Parathyroid adenoma (tissue), 2 donors: ENCODE measurements at regions not wholly inside any gene's neighbourhood (a gene's known extent, or its start where the extent isn't known, plus 50 kb on each side); places are given as distances from the start of the nearest gene placed in this dataset.

Experiments
- H2AFZ ChIP-seq: fragments of 300-600 bp; sonication (generic); one replicate; pipeline ENCODE4 v1.7.0; 2017; ENCODE audit warnings: antibody characterized with exemption, mild to moderate bottlenecking
- H3K27ac ChIP-seq: fragments of 300-600 bp; sonication (generic); one replicate; pipeline ENCODE4 v1.7.0; 2017
- H3K27me3 ChIP-seq: fragments of 300-600 bp; sonication (generic); one replicate; pipeline ENCODE4 v1.7.0; 2017; ENCODE audit warnings: low read length; ENCODE audit not compliant: control insufficient read depth, insufficient read depth
- H3K36me3 ChIP-seq: fragments of 300-600 bp; sonication (generic); one replicate; pipeline ENCODE4 v1.7.0; 2017; ENCODE audit warnings: low read length; ENCODE audit not compliant: control insufficient read depth, insufficient read depth
- H3K4me1 ChIP-seq: fragments of 300-600 bp; sonication (generic); one replicate; pipeline ENCODE4 v1.7.0; 2017; ENCODE audit warnings: control low read depth
- H3K4me2 ChIP-seq: fragments of 300-600 bp; sonication (generic); one replicate; pipeline ENCODE4 v1.7.0; 2017; ENCODE audit warnings: low read length
- H3K4me3 ChIP-seq: fragments of 300-600 bp; sonication (generic); one replicate; pipeline ENCODE4 v1.7.0; 2017; ENCODE audit warnings: low read depth, low read length
- H3K79me2 ChIP-seq: fragments of 300-600 bp; sonication (generic); one replicate; pipeline ENCODE4 v1.7.0; 2017; ENCODE audit warnings: control low read depth
- H3K9ac ChIP-seq: fragments of 300-600 bp; sonication (generic); one replicate; pipeline ENCODE4 v1.7.0; 2017; ENCODE audit warnings: mild to moderate bottlenecking
- H3K9me3 ChIP-seq: fragments of 300-600 bp; sonication (generic); one replicate; pipeline ENCODE4 v1.7.0; 2017; ENCODE audit warnings: low read length; ENCODE audit not compliant: control insufficient read depth
- CTCF ChIP-seq: fragments of 300-600 bp; sonication (generic); IDR thresholded peaks from one replicate; pipeline ENCODE4 v1.7.0; 2017; ENCODE audit warnings: antibody characterized with exemption, mild to moderate bottlenecking
- donor health status: primary hyperparathyroidism.

GRCh38 chr3:144923046-144923775 lies 951.6 kb downstream of the DIPK2A start:
- H3K36me3 ChIP-seq, result no peaks in the 10 kb centered on the region
- no peak for TF ChIP-seq CTCF
- no peak overlapping the region for H2AFZ ChIP-seq
- H3K9me3 ChIP-seq, result no peaks in the 10 kb centered on the region
- no peaks in the 10 kb centered on the region for H3K4me1 ChIP-seq
- H3K27ac ChIP-seq, result no peak overlapping the region
- no peaks in the 10 kb centered on the region for H3K79me2 ChIP-seq
- no peak overlapping the region for H3K4me3 ChIP-seq
- H3K27me3 ChIP-seq, result no peaks in the 10 kb centered on the region
- H3K9ac ChIP-seq, result no peak overlapping the region
- H3K4me2 ChIP-seq, result no peak overlapping the region

- Histone ChIP-seq H3K4me2 (no peak overlapping the region), H3K4me3 (no peak overlapping the region), H3K36me3 (no peaks in the 10 kb centered on the region), H3K27me3 (no peaks in the 10 kb centered on the region), H3K9me3 (no peaks in the 10 kb centered on the region), H2AFZ (no peak overlapping the region), H3K9ac (no peak overlapping the region), H3K27ac (no peak overlapping the region), H3K4me1 (no peaks in the 10 kb centered on the region), H3K79me2 (no peaks in the 10 kb centered on the region)
- TF ChIP-seq CTCF, result no peak
Measured at GRCh38 chr3:144930431-144930830, 958.8 kb downstream of the DIPK2A start.

- H3K27me3 ChIP-seq, result no peaks in the 10 kb centered on the region
- H3K9ac ChIP-seq, result no peak overlapping the region
- TF ChIP-seq CTCF, result no peak
- H3K4me1 ChIP-seq, result no peaks in the 10 kb centered on the region
- no peaks in the 10 kb centered on the region for H3K36me3 ChIP-seq
- no peaks in the 10 kb centered on the region for H3K79me2 ChIP-seq
- no peak overlapping the region for H2AFZ ChIP-seq
- H3K4me2 ChIP-seq, result no peak overlapping the region
- H3K9me3 ChIP-seq, result no peaks in the 10 kb centered on the region
- no peak overlapping the region for H3K4me3 ChIP-seq
- H3K27ac ChIP-seq, result no peak overlapping the region
Measured at GRCh38 chr3:144931590-144931989, 960.0 kb downstream of the DIPK2A start.

GRCh38 chr3:144942093-144942837 lies 970.6 kb downstream of the DIPK2A start:
- Histone ChIP-seq H3K4me2 (no peak overlapping the region), H3K9ac (no peak overlapping the region), H3K79me2 (no peaks in the 10 kb centered on the region), H3K27ac (no peak overlapping the region), H3K36me3 (no peaks in the 10 kb centered on the region), H2AFZ (no peak overlapping the region), H3K9me3 (no peaks in the 10 kb centered on the region), H3K4me3 (no peak overlapping the region), H3K4me1 (no peaks in the 10 kb centered on the region), H3K27me3 (no peaks in the 10 kb centered on the region)
- TF ChIP-seq CTCF, result no peak
